Stimulated activated naive CD4-positive, alpha-beta T cell (primary cell): ENCODE measurements at regions not wholly inside any gene's neighbourhood (a gene's known extent, or its start where the extent isn't known, plus 50 kb on each side); places are given as distances from the start of the nearest gene placed in this dataset.

ENCODE experiments used
- DNase-seq, 6 experiments: peaks; one replicate each; lab custom pipeline; 2025; lab: John Stamatoyannopoulos, UW

GRCh38 chr21:36532769-36533467 is 53.0 kb upstream of the CLDN14 start:
- DNase-seq = no peak

DNA sequence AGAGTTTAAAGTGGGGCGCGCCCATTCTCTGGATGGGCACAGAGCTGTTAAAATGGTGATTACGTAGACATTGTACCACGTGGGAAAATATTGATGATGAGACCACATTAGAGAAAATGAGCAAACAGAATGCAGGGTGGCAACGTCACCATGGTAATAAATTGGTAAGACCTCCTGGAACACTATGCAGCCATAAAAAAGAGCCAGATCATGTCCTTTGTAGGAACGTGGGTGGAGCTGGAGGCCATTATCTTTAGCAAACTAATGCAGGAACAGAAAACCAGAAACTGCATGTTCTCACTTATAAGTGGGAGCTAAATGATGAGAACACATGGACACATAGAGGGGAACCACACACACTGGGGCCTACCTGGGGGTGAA is 53.5 kb upstream of the CLDN14 start:
- no peak for DNase-seq

DNA sequence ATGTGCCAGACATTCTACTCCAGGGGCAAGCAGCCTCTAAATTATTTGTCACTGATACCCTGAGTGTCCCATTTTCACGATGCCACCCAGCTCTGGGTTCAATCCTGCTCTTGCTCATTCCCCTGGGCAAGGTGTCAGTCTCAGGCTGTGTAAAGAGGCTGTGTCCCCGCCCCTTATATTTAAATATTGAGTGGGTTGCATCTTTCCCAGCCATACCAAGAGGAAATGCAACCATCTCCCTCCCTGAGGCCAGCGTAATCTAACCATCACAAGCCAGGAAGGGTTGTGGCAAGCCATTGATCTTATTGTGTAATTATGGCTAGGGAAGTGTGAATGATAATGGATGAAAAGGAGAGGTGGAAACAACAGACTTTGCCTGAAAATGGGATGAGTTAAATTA is 54.7 kb upstream of the CLDN14 start:
- no peak for DNase-seq

DNA sequence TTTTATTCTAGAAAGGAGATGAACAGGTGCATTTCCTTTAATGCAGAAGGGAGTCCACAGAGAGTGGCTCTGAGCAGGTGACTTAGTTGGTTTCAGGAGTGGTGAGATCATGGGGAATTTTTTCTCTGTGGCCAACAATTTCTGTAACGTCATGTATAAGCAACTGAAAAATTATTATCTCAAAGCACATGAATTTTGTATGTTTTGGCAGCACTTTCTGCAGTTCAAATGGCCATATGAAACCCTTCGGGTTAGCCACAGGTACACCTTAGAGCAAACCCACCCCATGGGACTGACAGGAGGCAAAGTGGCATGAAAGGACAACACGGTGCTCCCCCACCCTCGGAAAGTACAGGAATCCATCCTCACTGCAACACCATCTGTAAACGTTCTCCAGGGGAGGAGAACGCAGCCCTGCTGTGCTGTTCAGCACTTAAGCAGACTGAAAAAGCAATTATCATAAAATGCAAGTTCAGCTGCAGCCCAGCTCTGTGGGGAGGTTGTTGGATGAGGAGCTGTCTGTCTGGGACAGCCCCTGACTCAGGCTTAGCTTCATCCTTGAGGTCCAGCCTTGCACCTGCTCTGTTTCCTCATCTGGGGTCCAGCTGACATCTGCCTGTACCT is 55.8 kb upstream of the CLDN14 start:
- no peak for DNase-seq

GRCh38 chr21:36538761-36539160 is 58.8 kb upstream of the CLDN14 start:
- DNase-seq = no peak

- DNase-seq = no peak
These were observed 59.7 kb upstream of the CLDN14 start for GRCh38 chr21:36539434-36540150.

GRCh38 chr21:36540700-36541099 is 60.8 kb upstream of the CLDN14 start:
- no peak for DNase-seq

DNA sequence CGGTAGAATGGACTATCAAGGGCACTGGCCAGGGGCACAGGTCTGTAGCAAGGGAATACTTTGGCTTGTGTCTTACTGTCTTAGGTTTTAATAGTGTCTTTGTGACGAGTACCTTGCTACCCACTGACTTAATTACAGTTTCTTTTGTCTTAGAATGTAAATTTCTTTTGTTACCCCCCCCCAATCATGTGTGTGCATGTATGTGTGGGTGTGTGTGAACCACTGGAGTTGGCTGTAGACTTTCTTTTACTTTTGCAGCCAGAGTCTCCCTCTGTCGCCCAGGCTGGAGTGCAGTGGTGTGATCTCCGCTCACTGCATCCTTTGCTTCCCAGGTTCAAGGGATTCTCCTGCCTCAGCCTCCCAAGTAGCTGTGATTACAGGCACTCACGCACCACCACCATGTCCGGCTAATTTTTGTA is 61.8 kb upstream of the CLDN14 start:
- no peak for DNase-seq

DNA sequence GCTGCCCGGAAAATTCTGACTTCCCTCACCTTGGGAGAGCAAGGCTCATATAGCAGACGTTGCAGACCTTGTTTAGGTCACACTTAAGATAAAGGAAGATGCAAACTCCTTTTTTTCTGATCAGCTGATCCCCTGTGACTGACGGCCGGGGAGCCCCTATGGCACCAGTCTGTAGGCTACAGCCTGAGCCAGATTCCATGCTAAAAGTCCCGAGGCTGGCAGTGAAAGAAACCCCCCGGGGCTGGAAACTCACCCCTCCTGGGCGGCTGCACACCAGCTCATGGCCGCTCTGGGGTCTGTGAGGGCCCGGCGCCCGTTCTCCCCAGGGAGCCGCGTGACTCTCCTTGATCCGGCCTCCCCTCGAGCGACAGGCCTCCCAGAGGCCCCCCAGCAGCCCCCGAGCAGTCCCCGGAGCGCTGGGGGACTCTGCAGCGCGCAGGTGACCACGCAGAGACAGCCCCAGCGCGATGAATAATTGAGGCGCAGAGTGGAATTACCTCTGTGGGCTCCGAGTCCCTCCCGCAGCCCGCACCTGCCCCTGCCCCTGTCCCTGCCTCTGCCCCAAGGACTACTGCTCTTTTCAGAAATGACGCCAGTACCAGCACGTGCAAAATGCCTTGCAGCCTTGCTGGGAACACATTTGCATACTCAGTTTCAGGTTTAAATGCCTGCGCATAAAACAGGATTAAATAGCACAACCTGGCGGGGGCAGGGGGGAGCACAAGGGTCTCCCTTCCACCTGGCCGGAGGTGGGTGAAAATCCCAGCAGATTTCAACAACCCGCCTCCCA is 62.6 kb upstream of the CLDN14 start:
- no peak for DNase-seq

DNA sequence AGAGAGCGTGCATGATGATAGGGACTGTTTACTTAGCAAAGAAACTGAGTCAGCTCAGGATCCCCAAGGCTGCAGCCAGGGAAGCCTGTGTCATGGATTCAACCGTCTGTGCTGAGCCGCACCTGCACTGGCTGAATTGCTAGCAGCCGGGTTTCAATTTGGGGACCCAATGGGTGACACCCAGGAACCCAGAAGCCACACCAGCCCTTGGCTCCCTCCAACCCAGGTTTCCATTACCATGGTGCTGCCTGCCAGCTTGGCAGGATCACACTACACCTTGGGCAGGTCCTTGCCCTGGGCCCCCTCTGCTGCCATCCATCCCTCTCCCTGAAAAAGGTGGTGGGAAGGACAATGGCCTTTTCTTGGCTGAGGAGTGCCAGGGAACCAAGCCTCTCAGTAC is 64.0 kb upstream of the CLDN14 start:
- DNase-seq = no peak

DNA sequence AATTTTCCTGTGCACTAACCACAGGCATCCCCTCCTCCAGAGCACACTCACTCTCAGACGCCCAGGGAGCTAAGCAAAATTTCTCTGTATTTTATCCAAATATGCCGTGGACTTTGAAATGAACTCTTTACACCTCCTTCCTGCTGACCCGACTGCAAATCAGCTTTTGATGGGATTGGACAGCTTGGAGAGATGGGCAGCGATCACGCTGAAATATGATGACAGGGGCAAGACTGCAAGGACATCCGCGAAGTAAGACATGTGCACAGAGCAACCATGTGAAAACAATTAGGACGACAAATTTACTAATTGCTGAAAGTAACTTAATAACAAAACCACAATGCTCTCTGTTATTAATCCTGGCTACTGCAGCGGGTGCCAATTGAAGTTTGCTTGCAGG is 64.6 kb upstream of the CLDN14 start:
- DNase-seq = no peak

DNA sequence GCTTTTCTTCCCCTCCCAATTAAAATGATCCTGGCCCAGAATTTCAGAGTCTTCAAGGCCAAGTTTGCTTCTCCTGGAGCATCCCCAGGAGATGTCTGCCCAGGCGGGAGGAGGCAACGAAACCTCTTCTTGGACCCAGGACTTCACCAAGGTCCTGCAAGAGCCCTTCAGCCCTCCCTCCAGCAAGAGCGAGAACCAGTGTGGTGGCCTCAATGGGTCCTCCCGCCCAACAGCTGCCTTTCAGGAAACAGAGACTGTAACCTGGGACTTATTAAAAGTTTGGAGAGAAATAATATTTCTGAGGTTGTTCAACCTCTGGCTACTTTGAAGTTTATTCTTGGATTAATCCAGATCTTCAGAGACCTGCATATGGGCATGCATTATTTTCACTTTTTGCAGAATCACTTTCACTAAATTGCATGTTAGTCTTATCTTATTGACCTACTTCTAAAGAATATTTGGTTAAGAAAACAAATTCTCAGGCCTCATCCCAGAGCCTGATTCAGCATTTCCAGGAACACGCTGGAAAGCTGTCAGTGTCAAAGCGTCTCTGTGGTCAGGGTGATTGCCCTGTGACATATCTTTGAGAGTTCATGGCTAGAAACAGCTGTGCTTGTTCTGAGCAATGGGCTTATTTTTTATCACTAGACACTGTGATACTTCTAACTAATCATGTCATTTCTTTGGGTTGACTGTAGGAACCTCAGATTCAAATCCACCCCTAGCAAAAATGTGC is 66.0 kb upstream of the CLDN14 start:
- DNase-seq = no peak

GRCh38 chr21:36547464-36547863 is 67.5 kb upstream of the CLDN14 start:
- DNase-seq = no peak

GRCh38 chr21:36548866-36549265 is 68.9 kb upstream of the CLDN14 start:
- DNase-seq = no peak

DNA sequence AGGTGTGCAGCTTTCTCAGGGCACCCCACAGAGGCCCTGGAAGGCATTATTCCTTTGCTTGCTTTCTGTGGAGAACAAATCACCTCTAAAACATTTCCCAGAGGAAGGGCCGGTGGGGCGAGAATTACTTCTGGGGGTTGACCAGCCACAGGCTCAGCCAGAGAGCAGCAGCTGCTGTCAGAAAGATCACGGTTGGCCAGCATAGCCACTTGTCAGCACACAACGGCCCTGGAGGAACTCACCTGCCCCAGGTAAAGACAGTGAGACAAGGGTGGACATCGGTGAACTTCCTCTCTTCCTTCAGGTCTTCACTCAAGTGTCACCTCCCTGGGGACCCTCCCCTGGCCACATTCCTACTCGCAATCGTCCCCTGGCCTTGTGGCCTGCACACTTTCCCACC is 69.5 kb upstream of the CLDN14 start:
- no peak for DNase-seq

DNA sequence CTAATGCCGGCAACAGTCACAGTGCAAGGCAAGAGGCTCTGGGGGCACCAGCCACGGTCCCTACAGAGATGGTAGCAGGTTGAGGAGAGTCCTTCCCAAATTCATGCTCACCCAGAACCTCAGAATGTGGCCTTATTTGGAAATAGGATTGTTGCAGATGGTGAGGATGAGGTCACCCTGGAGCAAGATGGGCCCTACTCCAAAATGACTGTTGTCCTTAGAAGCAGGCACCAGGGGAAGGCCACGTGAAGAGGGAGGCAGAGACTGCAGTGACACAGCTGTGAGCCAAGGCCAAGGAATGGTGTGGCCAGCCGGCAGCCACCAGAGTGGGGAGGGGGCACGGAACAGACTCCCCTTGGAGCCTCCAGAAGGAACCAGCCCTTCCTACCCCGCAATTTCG is 70.8 kb upstream of the CLDN14 start:
- no peak for DNase-seq

GRCh38 chr21:36551321-36551720 is 71.4 kb upstream of the CLDN14 start:
- no peak for DNase-seq

DNA sequence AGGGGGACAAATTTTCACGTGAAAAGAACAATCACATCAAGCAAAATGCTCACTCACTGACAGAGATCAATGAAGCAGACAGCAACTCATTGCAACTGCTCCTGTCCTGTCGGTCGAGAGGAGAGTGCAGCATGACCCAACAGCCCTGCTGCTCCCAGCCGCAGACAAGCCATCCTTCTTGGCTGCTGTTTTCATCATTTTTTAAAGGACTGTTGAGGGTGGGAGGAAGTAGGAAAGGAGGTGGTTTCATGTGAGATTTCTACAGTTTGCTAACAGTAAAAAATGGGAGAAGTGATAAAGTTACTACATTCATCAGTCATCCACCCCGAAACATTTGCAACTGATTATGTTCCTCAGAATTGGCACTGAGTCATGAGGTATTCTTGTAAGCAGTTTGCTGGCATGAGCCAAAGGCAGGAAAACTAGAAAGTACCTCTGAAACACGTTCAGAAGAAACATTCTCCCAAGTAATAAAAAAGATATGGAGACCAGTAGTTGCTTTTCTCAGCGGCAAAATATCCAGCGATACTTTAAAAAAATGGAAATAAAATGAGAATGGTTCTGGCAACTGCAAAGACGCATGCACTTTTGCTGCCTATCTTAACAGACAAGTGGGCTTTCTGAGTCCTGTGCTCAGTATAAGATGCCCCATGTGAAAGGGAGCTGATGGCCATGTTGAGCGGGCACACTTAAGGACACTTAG is 72.0 kb upstream of the CLDN14 start:
- DNase-seq = no peak

DNA sequence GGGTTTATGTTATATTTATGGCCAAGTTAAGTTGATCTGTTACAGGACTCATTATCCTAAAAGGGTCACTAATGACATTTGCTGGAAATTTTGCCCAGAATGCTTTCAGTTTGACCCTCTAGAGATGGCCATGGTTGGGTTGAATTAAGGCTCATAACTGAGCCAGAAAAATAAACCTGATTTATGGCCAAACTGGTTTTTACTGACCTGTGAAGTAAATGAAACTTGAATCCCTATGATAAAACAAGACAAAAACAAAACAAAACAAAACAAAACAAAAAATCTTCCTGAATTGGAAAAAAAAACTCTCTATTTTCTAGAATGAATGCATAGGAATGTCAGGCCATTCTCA is 72.5 kb upstream of the CLDN14 start:
- no peak for DNase-seq

DNA sequence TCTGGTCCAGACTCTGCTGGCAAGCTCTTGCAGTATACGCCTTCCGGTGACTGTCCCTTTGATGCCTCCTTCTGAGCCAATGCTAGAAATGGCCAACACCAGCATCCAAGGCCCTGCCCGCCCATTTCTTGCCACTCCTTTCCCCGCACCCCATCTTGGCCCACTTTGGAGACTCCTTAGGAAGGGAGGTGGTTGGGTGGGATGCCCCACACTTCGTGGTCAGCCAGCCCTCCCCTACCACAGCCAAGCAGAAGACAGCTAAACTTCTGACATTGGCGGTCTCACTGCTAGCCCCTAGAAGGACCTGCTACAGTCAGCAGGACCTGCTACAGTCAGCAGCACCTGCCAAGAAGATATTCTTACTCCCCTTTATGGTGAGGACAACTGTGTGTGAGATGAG is 73.5 kb upstream of the CLDN14 start:
- DNase-seq = no peak

GRCh38 chr21:36554411-36555157 is 74.7 kb upstream of the CLDN14 start:
- no peak for DNase-seq
